H7 (cell line): ENCODE measurements at regions not wholly inside any gene's neighbourhood (a gene's known extent, or its start where the extent isn't known, plus 50 kb on each side); places are given as distances from the start of the nearest gene placed in this dataset.
A peak's percentile ranks its signal among the peaks of the same experiment; 100 is the strongest.
"Not testable (repeated sequence)": the region's sequence is repeated elsewhere in the genome, so short reads cannot be mapped to it uniquely, and the experiment has no call there.

Source experiments
- DNase-seq: peaks from one replicate; pipeline ENCODE4 v3.0.0; 2012
- H3K27me3 ChIP-seq: 2 replicates; pipeline ENCODE4 v1.6.0; 2011; ENCODE audit warnings: mild to moderate bottlenecking, low read length; ENCODE audit not compliant: control insufficient read depth, insufficient read depth
- H3K36me3 ChIP-seq: replicated peaks from 2 replicates; pipeline ENCODE4 v1.5.1; 2011; ENCODE audit warnings: low read length; ENCODE audit not compliant: control insufficient read depth, insufficient read depth
- H3K4me3 ChIP-seq: 2 replicates; pipeline ENCODE4 v1.5.1; 2011; ENCODE audit warnings: low read depth, mild to moderate bottlenecking, control low read depth, low read length, moderate library complexity; ENCODE audit not compliant: insufficient read depth

DNA sequence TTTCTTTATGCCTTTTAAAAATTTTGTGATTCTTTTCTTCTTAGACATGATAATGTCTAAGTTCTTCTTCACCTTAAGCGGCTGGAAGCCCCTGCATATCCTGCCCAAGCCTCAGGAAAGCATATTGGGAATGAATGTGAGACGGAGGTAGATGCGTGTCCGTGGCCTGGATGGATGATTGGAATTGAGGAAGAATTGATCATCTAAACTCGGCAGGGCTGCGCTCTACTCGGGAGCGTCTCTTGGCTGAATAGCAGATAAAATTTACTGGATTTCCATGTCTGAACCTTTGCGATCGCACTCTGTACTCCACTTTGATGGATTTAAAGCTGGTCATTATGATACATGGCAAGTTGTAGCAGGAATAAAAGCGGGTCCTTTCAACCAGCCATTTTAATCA is 406.7 kb upstream of the ONECUT1 start:
- H3K4me3 ChIP-seq, result no peak overlapping the region
- H3K36me3 ChIP-seq, result no peaks in the 10 kb centered on the region
- H3K27me3 ChIP-seq, result peaks cover 5% of the 10 kb centered on the region; the same call in 1 of the 2 replicates
- no peak for DNase-seq

DNA sequence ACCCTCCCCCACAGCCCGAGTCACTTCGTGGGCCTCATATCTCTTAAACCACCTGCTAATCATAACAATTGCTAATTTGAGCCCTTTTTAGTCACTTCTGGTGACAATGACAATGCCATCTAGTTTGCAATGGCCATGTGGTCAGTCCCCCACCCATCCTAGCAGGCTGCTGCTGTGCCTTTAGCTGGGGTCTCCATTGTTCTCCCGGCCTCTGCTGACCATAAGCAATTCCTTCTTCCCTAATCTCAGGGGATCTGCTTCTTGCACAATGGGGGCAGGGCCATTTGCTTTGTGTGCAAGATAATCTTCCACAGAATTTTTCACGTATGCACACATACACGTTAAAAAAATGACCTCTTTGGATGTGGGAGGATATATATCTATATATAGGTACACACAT is 406.1 kb upstream of the ONECUT1 start:
- peak; percentile 20 for DNase-seq
- Histone ChIP-seq H3K36me3 (no peaks in the 10 kb centered on the region), H3K4me3 (no peak overlapping the region), H3K27me3 (peaks cover 5% of the 10 kb centered on the region; the same call in 1 of the 2 replicates)

DNA sequence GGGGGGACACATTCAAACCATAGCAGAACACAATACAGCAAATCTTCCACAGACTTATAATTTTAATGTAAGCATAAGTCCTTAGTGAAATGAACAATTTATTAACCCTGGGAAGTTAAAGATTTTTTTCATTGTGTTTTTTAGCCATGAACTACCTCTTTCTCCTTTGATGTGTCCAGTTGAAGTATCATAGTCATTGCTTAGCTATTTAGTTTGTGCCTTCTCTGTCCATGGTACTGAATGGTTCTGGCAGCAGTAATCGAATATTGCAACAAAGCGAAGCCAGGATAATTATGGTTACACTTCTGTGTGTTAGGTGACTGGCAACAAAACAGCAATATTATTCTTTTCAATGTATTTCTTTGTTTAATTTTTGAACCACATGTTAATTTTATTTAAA is 403.0 kb upstream of the ONECUT1 start:
- no peaks in the 10 kb centered on the region for H3K36me3 ChIP-seq
- no peak overlapping the region for H3K4me3 ChIP-seq
- peaks cover 5% of the 10 kb centered on the region; the same call in 1 of the 2 replicates for H3K27me3 ChIP-seq
- peak; percentile 26 for DNase-seq

DNA sequence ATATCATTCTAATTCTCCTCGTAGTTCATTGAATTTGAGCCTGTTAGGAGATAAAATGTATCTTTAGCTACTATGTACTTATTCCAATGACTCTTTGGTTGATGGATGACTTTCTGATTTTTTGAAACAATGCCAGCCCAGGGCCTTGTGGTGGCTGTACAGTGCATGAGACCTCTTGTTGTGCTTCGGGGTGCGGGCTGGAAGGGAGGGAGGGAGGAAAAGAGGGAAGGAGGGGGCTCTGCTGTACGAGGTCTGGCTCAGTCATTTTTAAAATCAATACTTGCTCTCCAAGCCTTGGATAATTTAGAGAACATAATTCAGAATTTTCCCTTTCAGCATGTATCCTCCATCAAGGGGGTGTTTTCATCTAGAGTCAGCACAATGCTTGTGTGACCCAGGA is 399.7 kb upstream of the ONECUT1 start:
- H3K36me3 ChIP-seq, result no peaks in the 10 kb centered on the region
- DNase-seq, result no peak
- H3K27me3 ChIP-seq, result no peaks in the 10 kb centered on the region
- H3K4me3 ChIP-seq, result no peak overlapping the region

DNA sequence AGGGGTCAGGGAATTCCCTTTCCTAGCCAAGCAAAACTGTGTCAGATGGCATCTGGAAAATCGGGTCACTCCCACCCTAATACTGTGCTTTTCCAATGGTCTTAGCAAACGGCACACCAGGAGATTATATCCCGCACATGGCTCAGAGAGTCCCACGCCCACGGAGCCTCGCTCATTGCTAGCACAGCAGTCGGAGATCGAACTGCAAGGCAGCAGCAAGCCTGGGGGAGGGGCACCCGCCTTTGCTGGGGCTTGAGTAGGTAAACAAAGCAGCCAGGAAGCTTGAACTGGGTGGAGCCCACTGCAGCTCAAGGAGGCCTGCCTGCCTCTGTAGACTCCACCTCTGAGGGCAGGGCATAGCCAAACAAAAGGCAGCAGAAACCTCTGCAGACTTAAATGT is 393.3 kb upstream of the ONECUT1 start:
- not testable (repeated sequence) for H3K36me3 ChIP-seq, H3K27me3 ChIP-seq, H3K4me3 ChIP-seq, DNase-seq

DNA sequence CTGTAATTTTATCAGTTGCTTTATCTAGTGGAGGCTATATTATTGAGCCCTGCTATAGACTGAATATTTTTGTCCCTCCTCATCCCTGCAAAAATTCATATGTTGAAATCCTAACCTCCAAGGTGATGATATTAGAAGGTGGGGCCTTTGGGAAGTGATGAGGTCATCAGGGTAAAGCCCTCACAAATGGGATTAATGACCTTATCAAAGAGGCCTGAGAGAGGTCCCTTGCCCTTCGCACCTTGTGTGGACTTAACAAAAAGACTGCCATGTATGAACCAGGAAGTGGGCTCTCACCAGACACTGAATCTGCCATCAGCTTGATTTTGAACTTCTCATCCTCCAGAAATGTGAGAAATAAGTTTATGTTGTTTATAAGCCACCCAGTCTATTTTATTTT is 381.4 kb upstream of the ONECUT1 start:
- DNase-seq, result no peak
- H3K27me3 ChIP-seq, result no peaks in the 10 kb centered on the region
- H3K36me3 ChIP-seq, result no peaks in the 10 kb centered on the region
- H3K4me3 ChIP-seq, result no peak overlapping the region

DNA sequence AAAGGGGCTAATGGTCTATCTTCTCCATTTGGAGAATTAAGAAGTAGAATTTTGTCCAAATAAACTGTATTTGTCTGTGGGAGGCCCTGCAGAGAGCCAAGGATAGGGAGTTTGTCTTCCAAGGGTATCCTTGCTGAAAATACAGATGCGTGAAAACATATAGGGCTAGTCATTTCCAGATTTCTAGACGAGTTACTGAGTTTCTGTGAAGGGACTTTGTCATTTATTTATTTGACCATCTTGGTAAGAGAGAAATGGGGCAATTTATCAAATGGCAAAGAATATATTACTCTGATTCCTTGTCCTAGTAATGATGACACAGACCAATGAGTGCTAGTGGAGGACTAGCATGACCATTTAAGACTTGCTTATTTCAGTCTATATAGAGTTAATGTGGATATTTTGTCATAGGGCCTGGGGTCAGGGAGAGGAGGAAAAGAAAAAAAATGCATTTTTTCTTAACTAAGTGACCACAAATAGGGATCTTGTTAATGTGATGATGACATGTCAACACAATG is 376.6 kb upstream of the ONECUT1 start:
- no peak overlapping the region for H3K4me3 ChIP-seq
- no peak for DNase-seq
- H3K27me3 ChIP-seq, result no peaks in the 10 kb centered on the region
- H3K36me3 ChIP-seq, result no peaks in the 10 kb centered on the region

DNA sequence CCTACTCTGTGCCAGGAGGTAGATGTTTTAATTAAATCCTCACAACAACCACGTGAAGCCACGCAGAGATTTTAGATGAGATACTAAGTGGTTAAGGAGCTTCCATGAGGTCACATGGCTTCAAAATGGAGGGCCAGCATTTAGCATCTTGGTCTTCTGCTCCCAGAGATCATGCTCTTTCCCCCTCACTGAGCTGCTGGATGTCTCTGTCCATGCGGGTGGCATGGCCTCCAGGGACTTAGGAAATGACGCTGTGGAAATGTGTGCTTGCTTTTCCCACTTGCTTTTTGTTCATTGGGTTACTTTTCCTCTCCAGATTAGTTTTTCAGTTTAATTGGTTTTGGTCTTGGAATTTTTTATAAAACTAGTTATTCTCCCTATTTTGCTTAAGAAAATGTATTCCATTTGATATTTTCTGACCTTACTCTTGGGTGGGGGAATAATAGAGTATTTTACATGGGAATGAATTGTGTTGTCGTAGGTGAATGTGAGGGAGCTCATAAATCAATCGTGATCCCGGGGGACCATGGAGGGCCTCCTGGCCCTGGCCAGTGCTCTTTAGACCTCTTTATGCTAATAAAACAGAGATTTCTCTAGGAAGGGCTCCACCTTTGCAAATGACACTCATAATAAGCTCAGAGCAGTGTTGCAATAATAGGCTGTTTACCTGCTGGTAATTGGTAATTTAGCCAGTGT is 376.0 kb upstream of the ONECUT1 start:
- no peak for DNase-seq
- H3K4me3 ChIP-seq, result no peak overlapping the region
- no peaks in the 10 kb centered on the region for H3K27me3 ChIP-seq
- no peaks in the 10 kb centered on the region for H3K36me3 ChIP-seq

DNA sequence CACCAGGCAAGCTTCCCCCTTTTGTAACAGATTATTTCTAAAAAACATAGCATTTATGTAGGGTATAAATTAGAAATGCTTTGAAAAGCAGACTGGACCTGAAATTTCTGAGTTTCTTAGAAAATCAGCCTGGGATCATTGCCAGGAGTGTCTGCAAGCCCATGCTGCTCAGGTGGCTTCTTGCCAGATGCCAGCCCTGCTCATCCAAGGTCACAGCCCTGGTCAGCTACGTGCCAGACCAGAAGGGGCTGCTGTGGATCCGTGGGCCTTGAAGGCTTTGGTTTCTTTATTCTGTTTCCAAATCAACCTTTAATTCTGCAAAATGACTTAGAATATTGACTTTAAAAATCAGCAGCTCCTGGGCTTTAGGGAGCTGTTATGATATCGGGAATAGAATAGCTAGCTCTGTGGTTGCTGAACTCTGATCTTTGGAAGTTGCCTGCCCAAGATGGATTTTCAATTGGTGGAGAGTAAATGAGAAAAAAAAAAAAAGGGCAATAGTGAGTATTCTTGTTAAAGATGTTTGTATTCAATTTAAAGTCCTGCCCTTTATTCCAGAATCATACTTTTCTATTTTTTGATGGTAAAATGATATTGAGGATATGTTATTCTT is 370.1 kb upstream of the ONECUT1 start:
- Histone ChIP-seq H3K27me3 (no peaks in the 10 kb centered on the region), H3K36me3 (no peaks in the 10 kb centered on the region), H3K4me3 (no peak overlapping the region)
- DNase-seq, result no peak

DNA sequence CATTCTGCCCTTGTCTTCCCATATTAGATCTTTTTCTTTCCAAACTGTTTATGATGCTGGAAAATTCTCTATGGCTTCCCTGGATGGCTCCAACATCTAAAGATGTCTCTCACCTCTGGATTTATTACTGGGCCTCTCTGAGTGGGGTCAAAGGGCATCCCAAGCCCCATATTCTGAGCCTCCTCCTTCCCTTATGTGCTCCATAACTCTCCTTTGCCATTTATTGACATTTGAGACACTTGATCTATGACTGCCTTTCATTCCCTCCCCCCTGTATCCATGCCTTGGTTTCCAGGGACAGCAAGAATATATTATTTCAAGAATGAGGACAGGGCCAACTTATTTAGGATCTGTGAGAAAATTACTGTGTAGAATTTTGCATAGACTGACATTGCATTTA is 369.3 kb upstream of the ONECUT1 start:
- no peak for DNase-seq
- Histone ChIP-seq H3K36me3 (no peaks in the 10 kb centered on the region), H3K4me3 (no peak overlapping the region), H3K27me3 (no peaks in the 10 kb centered on the region)

DNA sequence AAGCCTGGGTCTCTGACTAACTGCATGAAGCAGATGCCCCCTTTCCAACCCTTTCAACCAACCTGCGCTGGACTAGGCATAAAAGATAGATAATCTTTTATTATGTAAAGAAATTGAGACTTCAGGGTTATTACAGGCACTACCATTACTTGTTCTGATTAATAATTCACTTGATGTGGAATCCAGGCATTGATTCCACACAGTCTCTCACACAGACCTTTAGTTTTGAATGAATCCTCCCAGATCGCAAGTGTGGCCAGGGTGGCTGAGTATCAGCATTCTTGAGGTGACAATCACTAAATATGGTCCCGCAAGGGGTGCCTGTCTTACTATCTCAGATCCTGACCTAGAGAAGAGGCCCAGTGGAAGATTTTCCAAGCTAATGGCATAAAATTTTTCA is 368.9 kb upstream of the ONECUT1 start:
- Histone ChIP-seq H3K4me3 (no peak overlapping the region), H3K36me3 (no peaks in the 10 kb centered on the region), H3K27me3 (no peaks in the 10 kb centered on the region)
- DNase-seq, result no peak

DNA sequence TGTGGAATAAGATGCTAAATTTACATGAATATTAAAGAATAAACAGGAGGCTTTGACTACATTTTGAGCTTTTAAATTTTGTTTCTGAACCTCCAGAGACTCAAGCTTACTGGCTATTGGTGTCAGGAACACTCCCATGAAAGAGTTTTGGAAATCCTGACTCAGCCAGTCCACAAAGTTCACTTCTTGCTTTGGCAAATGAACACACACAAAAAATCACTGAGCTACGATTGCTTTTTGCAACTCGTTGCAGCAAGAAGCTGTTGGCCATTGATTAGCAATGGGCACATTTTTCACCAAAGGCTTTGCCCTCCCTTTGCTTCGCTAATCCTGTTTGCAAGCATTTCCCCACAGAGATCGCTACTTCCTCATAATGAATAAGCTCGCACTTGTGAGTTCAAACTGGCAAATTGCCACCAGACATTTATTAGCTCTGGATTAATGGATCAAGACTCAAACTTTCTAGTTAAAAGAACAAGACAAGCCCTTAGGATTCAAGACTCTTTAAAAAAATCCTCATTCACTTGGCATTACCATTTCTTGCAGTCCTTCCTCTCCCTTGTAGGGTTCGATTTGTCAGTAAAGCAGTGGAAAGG is 343.2 kb upstream of the ONECUT1 start:
- DNase-seq, result no peak
- no peaks in the 10 kb centered on the region for H3K36me3 ChIP-seq
- no peak overlapping the region for H3K4me3 ChIP-seq
- no peaks in the 10 kb centered on the region for H3K27me3 ChIP-seq

DNA sequence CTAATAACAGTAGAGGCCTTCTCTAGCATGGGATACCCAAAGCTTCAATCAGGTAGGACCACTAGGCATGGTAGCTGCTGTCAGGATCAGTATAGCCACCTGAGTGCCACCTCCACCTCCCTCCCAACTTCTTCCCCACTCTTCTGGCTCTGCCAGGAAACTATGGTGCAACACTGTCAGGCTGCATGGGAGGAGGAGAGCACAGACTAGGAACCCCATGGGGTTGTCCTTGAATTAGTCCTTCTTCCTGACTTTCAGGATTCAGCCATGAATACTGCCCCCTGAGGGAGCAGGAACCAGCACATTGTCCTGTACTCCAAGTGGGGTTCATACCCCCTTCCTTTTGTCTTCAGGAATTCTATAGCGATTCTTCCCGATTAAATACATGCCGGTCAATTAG is 340.8 kb upstream of the ONECUT1 start:
- Histone ChIP-seq H3K27me3 (no peaks in the 10 kb centered on the region), H3K36me3 (no peaks in the 10 kb centered on the region), H3K4me3 (no peak overlapping the region)
- no peak for DNase-seq

DNA sequence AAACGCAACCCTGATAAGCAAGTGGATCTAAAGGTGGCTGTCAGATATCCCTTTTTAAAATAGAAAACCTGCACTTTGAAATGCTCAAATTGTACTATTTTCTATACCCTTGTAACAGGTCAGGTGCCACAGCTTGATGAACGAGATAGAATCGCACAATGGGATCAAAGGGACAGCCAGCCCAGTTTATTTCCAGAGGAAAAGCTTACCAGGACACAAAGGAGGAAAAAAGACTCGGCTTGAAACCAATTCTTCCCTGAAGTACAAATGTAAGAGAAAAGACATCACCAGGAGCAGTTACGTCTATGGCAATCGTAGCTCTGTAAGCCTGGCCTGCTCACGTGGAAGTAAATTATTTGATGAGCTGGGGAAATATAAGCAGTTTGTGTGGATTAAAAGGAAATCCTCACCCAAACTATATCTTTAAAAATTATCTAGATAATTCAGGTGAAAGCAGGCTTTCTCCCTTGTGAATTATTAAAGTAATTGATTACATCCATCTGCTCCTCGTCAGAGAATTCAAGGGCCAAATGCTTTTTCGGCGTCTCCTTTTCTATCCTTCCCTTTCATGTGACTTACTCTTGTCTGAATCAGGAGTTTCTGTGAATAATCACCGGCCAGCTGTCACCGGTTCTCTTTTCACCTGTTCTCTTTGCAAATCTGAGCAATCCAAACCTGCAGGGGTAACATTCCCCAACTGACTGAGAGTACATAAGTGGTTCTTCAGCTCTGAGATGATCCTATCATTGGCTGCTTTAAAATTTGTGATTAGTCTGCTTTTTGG is 339.2 kb upstream of the ONECUT1 start:
- Histone ChIP-seq H3K36me3 (no peaks in the 10 kb centered on the region), H3K27me3 (no peaks in the 10 kb centered on the region), H3K4me3 (no peak overlapping the region)
- DNase-seq, result peak; percentile 2
